SH-SY5Y (cell line): ENCODE measurements at regions not wholly inside any gene's neighbourhood (a gene's known extent, or its start where the extent isn't known, plus 50 kb on each side); places are given as distances from the start of the nearest gene placed in this dataset.

Source experiments
- GATA2 ChIP-seq: IDR thresholded peaks from 2 replicates; pipeline ENCODE4 v1.6.1; 2011; ENCODE audit warnings: mild to moderate bottlenecking, low read depth, low read length
- GATA3 ChIP-seq: IDR thresholded peaks from 2 replicates; pipeline ENCODE4 v1.6.1; 2011; ENCODE audit warnings: low read depth, mild to moderate bottlenecking, low read length, moderate library complexity

DNA sequence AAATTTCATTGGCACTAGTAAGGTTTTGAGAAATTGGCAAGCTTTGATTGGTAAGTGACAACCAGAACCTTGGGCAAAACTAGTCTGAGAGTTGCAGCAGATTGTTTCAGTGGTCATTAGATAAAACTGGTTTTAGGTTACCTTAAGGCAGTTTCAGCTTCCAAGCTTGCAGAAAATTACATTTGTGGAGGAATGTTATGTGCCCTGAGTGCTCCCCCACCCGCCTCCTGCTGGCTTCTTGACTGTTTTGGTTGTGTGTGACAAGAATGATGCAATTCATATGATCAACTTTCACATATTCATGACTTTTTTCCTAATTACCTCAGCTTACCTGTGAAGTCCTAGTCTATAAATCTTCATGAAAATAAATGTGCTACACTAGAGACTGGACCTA is 599.5 kb upstream of the ZNF804A start:
- TF ChIP-seq GATA2 = no peak
- TF ChIP-seq GATA3 = no peak
